ENCODE measurements at regions not wholly inside any gene's neighbourhood (a gene's known extent, or its start where the extent isn't known, plus 50 kb on each side); places are given as distances from the start of the nearest gene placed in this dataset.

DNA sequence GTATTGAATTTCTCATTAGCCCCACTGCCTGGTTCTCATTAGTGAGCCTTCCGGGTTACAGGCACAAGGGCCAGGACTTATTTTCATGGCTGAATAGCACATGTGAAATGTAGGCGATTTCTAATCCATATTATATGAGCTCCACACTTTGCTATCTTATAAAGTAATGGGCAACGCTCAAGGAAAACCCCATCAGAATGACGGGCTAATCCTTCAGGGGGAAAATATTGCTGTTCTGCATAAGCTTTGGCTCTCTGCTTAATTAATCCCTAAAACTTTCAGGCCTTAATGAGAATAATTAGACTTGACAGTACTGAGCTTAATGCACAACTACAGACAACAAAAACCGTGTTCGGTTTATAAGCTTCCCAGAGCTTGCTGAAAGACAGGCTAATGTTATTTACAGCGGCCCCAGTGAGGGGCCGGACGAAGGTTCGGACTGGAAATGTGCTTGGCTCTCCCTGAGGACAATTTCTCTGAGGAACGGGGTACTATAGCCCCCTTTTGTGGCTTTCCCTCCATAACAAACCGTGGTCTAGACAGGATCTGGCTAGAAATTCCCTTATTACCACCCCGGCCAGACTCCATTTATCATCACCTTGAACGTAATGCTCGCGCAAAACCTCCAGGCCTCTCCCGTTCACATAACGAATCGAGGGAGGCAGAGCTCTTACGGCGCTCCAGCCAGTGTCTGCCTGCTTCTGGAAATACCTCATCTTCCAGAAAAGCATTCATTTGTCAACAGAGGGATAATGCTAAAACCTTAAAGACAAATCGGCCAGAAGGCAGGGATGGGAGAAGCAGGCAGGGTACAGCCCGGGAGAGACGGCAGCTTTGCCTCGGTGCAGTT is 164.5 kb downstream of the CD83 start:
- Histone ChIP-seq H3K36me3 (ENCODE audit: low read length) (no peaks in the 10 kb centered on the region), H3K9me2 (replicated peaks; ENCODE audit: insufficient read depth, low read length) (no peaks in the 10 kb centered on the region), H3K27me3 (ENCODE audit: low read length) (no peaks in the 10 kb centered on the region), H3K4me2 (ENCODE audit: low read depth, low read length, poor library complexity, severe bottlenecking) (no peak overlapping the region), H3K79me2 (ENCODE audit: insufficient read depth, low read length) (no peaks in the 10 kb centered on the region), H3K27ac (ENCODE audit: low read depth, low read length) (no peak overlapping the region), H3K9me3 (ENCODE audit: insufficient read depth, low read length) (no peaks in the 10 kb centered on the region), H4K20me1 (ENCODE audit: low read depth, low read length) (no peaks in the 10 kb centered on the region), H2AFZ (ENCODE audit: low read depth, low read length, severe bottlenecking) (no peak overlapping the region), H3K4me3 (ENCODE audit: insufficient read depth, low read length, poor library complexity, severe bottlenecking) (no peak overlapping the region), H3F3A (ENCODE audit: insufficient read depth) (no peaks in the 10 kb centered on the region), H3K9ac (ENCODE audit: low read length) (no peak overlapping the region)
- no peak for TF ChIP-seq CTCF (IDR thresholded peaks at IDR 0.05; ENCODE audit: insufficient read depth, low read length, poor library complexity, severe bottlenecking)
- TF ChIP-seq EZH2phosphoT487 (conservative IDR thresholded peaks at IDR 0.05; ENCODE audit: low read length) = no peak

- no peak overlapping the region for H3K9ac ChIP-seq (ENCODE audit: low read length)
- no peaks in the 10 kb centered on the region for H3K79me2 ChIP-seq (ENCODE audit: insufficient read depth, low read length)
- H3K4me2 ChIP-seq (ENCODE audit: low read depth, low read length, poor library complexity, severe bottlenecking) = no peak overlapping the region
- H2AFZ ChIP-seq (ENCODE audit: low read depth, low read length, severe bottlenecking) = no peak overlapping the region
- H3K9me2 ChIP-seq (replicated peaks; ENCODE audit: insufficient read depth, low read length) = no peaks in the 10 kb centered on the region
- H4K20me1 ChIP-seq (ENCODE audit: low read depth, low read length) = no peaks in the 10 kb centered on the region
- H3K27ac ChIP-seq (ENCODE audit: low read depth, low read length) = no peak overlapping the region
- H3K27me3 ChIP-seq (ENCODE audit: low read length) = no peaks in the 10 kb centered on the region
- no peak overlapping the region for H3K4me3 ChIP-seq (ENCODE audit: insufficient read depth, low read length, poor library complexity, severe bottlenecking)
- H3K36me3 ChIP-seq (ENCODE audit: low read length) = no peaks in the 10 kb centered on the region
- TF ChIP-seq EZH2phosphoT487 (conservative IDR thresholded peaks at IDR 0.05; ENCODE audit: low read length) = no peak
- TF ChIP-seq CTCF (IDR thresholded peaks at IDR 0.05; ENCODE audit: insufficient read depth, low read length, poor library complexity, severe bottlenecking) = no peak
- H3K9me3 ChIP-seq (ENCODE audit: insufficient read depth, low read length) = no peaks in the 10 kb centered on the region
- H3F3A ChIP-seq (ENCODE audit: insufficient read depth) = no peaks in the 10 kb centered on the region
Observed at GRCh38 chr6:14282854-14283505, 165.4 kb downstream of the CD83 start.

DNA sequence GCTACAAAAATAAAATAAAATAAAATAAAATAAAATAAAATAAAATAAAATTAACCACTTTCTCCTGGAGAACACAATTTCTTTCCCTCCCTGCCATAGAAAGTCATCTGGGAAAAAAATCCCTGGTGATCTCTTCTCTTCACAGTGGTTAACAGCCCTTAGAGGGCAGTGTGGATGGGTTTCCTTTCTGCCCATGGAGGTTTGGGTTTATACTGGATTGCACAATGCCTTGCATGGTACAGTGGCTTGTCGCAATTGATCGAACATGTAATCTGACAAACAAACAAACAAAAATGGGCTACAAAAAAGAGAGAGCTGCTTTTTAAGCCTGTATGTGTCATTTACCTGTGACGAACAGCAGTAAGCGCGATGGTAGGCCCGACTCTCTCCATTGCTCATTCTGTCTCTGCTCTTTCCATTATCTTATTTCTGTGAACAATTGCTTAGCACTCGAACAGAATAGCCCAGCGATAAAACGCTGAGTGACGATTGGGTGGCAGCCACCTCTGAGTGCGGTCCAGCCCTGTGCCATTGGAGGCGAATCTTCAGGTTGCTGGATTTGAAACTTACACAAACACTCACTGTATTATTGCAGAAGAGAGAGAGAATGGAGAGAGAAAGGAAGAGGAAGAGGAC is 166.1 kb downstream of the CD83 start:
- Histone ChIP-seq H2AFZ (ENCODE audit: low read depth, low read length, severe bottlenecking) (no peak overlapping the region), H3K79me2 (ENCODE audit: insufficient read depth, low read length) (no peaks in the 10 kb centered on the region), H3K36me3 (ENCODE audit: low read length) (no peaks in the 10 kb centered on the region), H3K9me2 (replicated peaks; ENCODE audit: insufficient read depth, low read length) (no peaks in the 10 kb centered on the region), H3K9me3 (ENCODE audit: insufficient read depth, low read length) (no peaks in the 10 kb centered on the region), H3K4me3 (ENCODE audit: insufficient read depth, low read length, poor library complexity, severe bottlenecking) (no peak overlapping the region), H3K27me3 (ENCODE audit: low read length) (no peaks in the 10 kb centered on the region), H4K20me1 (ENCODE audit: low read depth, low read length) (no peaks in the 10 kb centered on the region), H3F3A (ENCODE audit: insufficient read depth) (no peaks in the 10 kb centered on the region), H3K4me2 (ENCODE audit: low read depth, low read length, poor library complexity, severe bottlenecking) (no peak overlapping the region), H3K9ac (ENCODE audit: low read length) (no peak overlapping the region), H3K27ac (ENCODE audit: low read depth, low read length) (no peak overlapping the region)
- no peak for TF ChIP-seq EZH2phosphoT487 (conservative IDR thresholded peaks at IDR 0.05; ENCODE audit: low read length)
- no peak for TF ChIP-seq CTCF (IDR thresholded peaks at IDR 0.05; ENCODE audit: insufficient read depth, low read length, poor library complexity, severe bottlenecking)
